Mesendoderm (in vitro differentiated cells): ENCODE measurements at regions not wholly inside any gene's neighbourhood (a gene's known extent, or its start where the extent isn't known, plus 50 kb on each side); places are given as distances from the start of the nearest gene placed in this dataset.

Source experiments
- DNase-seq: peaks from one replicate; pipeline ENCODE4 v3.0.0; 2013
- H2AK5ac ChIP-seq: 2 replicates; pipeline ENCODE4 v1.6.1; 2013; ENCODE audit warnings: low read length, inconsistent platforms
- H2BK120ac ChIP-seq: 2 replicates; pipeline ENCODE4 v1.6.1; 2013; ENCODE audit warnings: low read depth, mild to moderate bottlenecking, low read length, moderate library complexity, mixed read lengths
- H2BK15ac ChIP-seq: replicated peaks from 2 replicates; pipeline ENCODE4 v1.6.1; 2013; ENCODE audit warnings: low read depth, mild to moderate bottlenecking, moderate library complexity
- H2BK5ac ChIP-seq: 2 replicates; pipeline ENCODE4 v1.6.1; 2013; ENCODE audit warnings: low read length, inconsistent platforms
- H3K18ac ChIP-seq: 2 replicates; pipeline ENCODE4 v1.6.1; 2013; ENCODE audit warnings: mild to moderate bottlenecking, low read length, mixed read lengths
- H3K23ac ChIP-seq: one replicate; pipeline ENCODE4 v1.6.1; 2013; ENCODE audit warnings: low read length
- H3K27ac ChIP-seq: 2 replicates; pipeline ENCODE4 v1.5.1; 2013; ENCODE audit warnings: low read depth, mild to moderate bottlenecking, inconsistent platforms, low read length, moderate library complexity
- H3K27me3 ChIP-seq: 2 replicates; pipeline ENCODE4 v1.6.1; 2013; ENCODE audit warnings: low read length, control low read depth, mild to moderate bottlenecking, inconsistent platforms; ENCODE audit not compliant: insufficient read depth, poor library complexity
- H3K36me3 ChIP-seq: 2 replicates; pipeline ENCODE4 v1.6.1; 2013; ENCODE audit warnings: low read length, inconsistent platforms; ENCODE audit not compliant: control insufficient read depth, insufficient read depth
- H3K4ac ChIP-seq: one replicate; pipeline ENCODE4 v1.6.1; 2013; ENCODE audit warnings: low read depth, mild to moderate bottlenecking, low read length, moderate library complexity
- H3K4me1 ChIP-seq: 2 replicates; pipeline ENCODE4 v1.6.1; 2013; ENCODE audit warnings: low read depth, low read length, inconsistent platforms; ENCODE audit not compliant: control insufficient read depth
- H3K4me2 ChIP-seq: 2 replicates; pipeline ENCODE4 v1.6.1; 2013; ENCODE audit warnings: low read length
- H3K4me3 ChIP-seq: 2 replicates; pipeline ENCODE4 v1.5.1; 2013; ENCODE audit warnings: mild to moderate bottlenecking, low read length
- H3K56ac ChIP-seq: one replicate; pipeline ENCODE4 v1.6.1; 2013; ENCODE audit warnings: low read length
- H3K79me1 ChIP-seq: 2 replicates; pipeline ENCODE4 v1.6.1; 2013; ENCODE audit warnings: low read length, inconsistent platforms
- H3K79me2 ChIP-seq: 2 replicates; pipeline ENCODE4 v1.6.1; 2013; ENCODE audit warnings: mild to moderate bottlenecking, low read length; ENCODE audit not compliant: control insufficient read depth, insufficient read depth
- H3K9ac ChIP-seq: 2 replicates; pipeline ENCODE4 v1.6.1; 2013; ENCODE audit warnings: low read length, inconsistent platforms
- H4K5ac ChIP-seq: one replicate; pipeline ENCODE4 v1.6.1; 2013; ENCODE audit warnings: low read length
- H4K8ac ChIP-seq: one replicate; pipeline ENCODE4 v1.6.1; 2013; ENCODE audit warnings: low read depth, mild to moderate bottlenecking, control low read depth, low read length, moderate library complexity
- WGBS: extraction: QIAGEN DNeasy Blood & Tissue Kit; methylation state at CpG from one replicate; pipeline ENCODE4 v1.1.7; 2013; ENCODE audit warnings: low lambda C conversion rate, missing lambda C conversion rate; ENCODE audit not compliant: insufficient coverage; ENCODE audit errors: extremely low coverage; 5-methylcytosine and 5-hydroxymethylcytosine counted together

- Histone ChIP-seq H3K27me3 (no peaks in the 10 kb centered on the region), H3K4me3 (no peak overlapping the region), H3K36me3 (no peaks in the 10 kb centered on the region), H3K79me1 (no peaks in the 10 kb centered on the region), H2BK120ac (no peak overlapping the region), H4K8ac (no peak overlapping the region), H3K9ac (no peak overlapping the region), H2AK5ac (no peak overlapping the region), H3K4ac (no peak overlapping the region), H3K4me1 (no peaks in the 10 kb centered on the region), H3K18ac (no peak overlapping the region), H3K56ac (no peak overlapping the region), H3K4me2 (no peak overlapping the region), H4K5ac (no peak overlapping the region), H2BK5ac (no peak overlapping the region), H2BK15ac (no peak overlapping the region), H3K23ac (no peak overlapping the region), H3K79me2 (no peaks in the 10 kb centered on the region), H3K27ac (no peak overlapping the region)
- no CpG with 5 or more reads among the region's 1 CpG for WGBS
- no peak for DNase-seq
Observed at GRCh38 chr2:149783284-149783683, 195.7 kb upstream of the MMADHC start.

GRCh38 chr2:149782572-149782971 is 195.0 kb upstream of the MMADHC start:
- Histone ChIP-seq H3K79me1 (no peaks in the 10 kb centered on the region), H3K4me2 (no peak overlapping the region), H3K18ac (no peak overlapping the region), H2BK5ac (no peak overlapping the region), H2BK15ac (no peak overlapping the region), H4K8ac (no peak overlapping the region), H3K4me1 (no peaks in the 10 kb centered on the region), H3K9ac (no peak overlapping the region), H2BK120ac (no peak overlapping the region), H3K4ac (no peak overlapping the region), H3K36me3 (no peaks in the 10 kb centered on the region), H2AK5ac (no peak overlapping the region), H3K27ac (no peak overlapping the region), H3K79me2 (no peaks in the 10 kb centered on the region), H3K27me3 (no peaks in the 10 kb centered on the region), H3K4me3 (no peak overlapping the region), H4K5ac (no peak overlapping the region), H3K56ac (no peak overlapping the region), H3K23ac (no peak overlapping the region)
- no peak for DNase-seq
- WGBS = no CpG with 5 or more reads among the region's 1 CpG

GRCh38 chr2:149781263-149781808 is 193.8 kb upstream of the MMADHC start:
- Histone ChIP-seq H3K27me3 (no peaks in the 10 kb centered on the region), H3K56ac (no peak overlapping the region), H2BK15ac (no peak overlapping the region), H3K9ac (no peak overlapping the region), H4K8ac (no peak overlapping the region), H2BK5ac (no peak overlapping the region), H3K79me2 (no peaks in the 10 kb centered on the region), H3K4me3 (no peak overlapping the region), H3K18ac (no peak overlapping the region), H3K27ac (no peak overlapping the region), H2AK5ac (no peak overlapping the region), H4K5ac (no peak overlapping the region), H2BK120ac (no peak overlapping the region), H3K4me1 (no peaks in the 10 kb centered on the region), H3K4me2 (no peak overlapping the region), H3K36me3 (no peaks in the 10 kb centered on the region), H3K4ac (no peak overlapping the region), H3K79me1 (no peaks in the 10 kb centered on the region), H3K23ac (no peak overlapping the region)
- no CpG with 5 or more reads among the region's 1 CpG for WGBS
- DNase-seq = no peak

- Histone ChIP-seq H3K4me1 (no peaks in the 10 kb centered on the region), H3K4me2 (no peak overlapping the region), H3K56ac (no peak overlapping the region), H2BK15ac (no peak overlapping the region), H3K23ac (no peak overlapping the region), H4K5ac (no peak overlapping the region), H4K8ac (no peak overlapping the region), H3K79me2 (no peaks in the 10 kb centered on the region), H3K9ac (no peak overlapping the region), H2BK120ac (no peak overlapping the region), H3K4ac (no peak overlapping the region), H3K36me3 (no peaks in the 10 kb centered on the region), H3K27me3 (no peaks in the 10 kb centered on the region), H3K4me3 (no peak overlapping the region), H2AK5ac (no peak overlapping the region), H3K27ac (no peak overlapping the region), H3K18ac (no peak overlapping the region), H3K79me1 (no peaks in the 10 kb centered on the region), H2BK5ac (no peak overlapping the region)
- WGBS = no CpG with 5 or more reads among the region's 1 CpG
- no peak for DNase-seq
Observed at GRCh38 chr2:149773006-149773405, 185.4 kb upstream of the MMADHC start.

GRCh38 chr2:149768320-149768799 is 180.8 kb upstream of the MMADHC start:
- Histone ChIP-seq H3K4me1 (no peaks in the 10 kb centered on the region), H3K79me2 (no peaks in the 10 kb centered on the region), H3K27ac (no peak overlapping the region), H3K18ac (no peak overlapping the region), H4K8ac (no peak overlapping the region), H4K5ac (no peak overlapping the region), H3K4me3 (no peak overlapping the region), H3K4me2 (no peak overlapping the region), H2BK15ac (peak overlapping the region; percentile 36), H3K36me3 (no peaks in the 10 kb centered on the region), H2AK5ac (no peak overlapping the region), H3K23ac (no peak overlapping the region), H2BK120ac (no peak overlapping the region), H3K56ac (no peak overlapping the region), H3K79me1 (no peaks in the 10 kb centered on the region), H3K27me3 (no peaks in the 10 kb centered on the region), H2BK5ac (no peak overlapping the region), H3K4ac (no peak overlapping the region), H3K9ac (no peak overlapping the region)
- DNase-seq = peak; percentile 42
- WGBS = no CpG with 5 or more reads among the region's 1 CpG

- no peak overlapping the region for H4K8ac ChIP-seq
- no peak overlapping the region for H3K18ac ChIP-seq
- no peaks in the 10 kb centered on the region for H3K4me1 ChIP-seq
- no peak overlapping the region for H3K23ac ChIP-seq
- no peak overlapping the region for H4K5ac ChIP-seq
- no peaks in the 10 kb centered on the region for H3K79me2 ChIP-seq
- no peak overlapping the region for H2BK5ac ChIP-seq
- H3K36me3 ChIP-seq = no peaks in the 10 kb centered on the region
- no peak overlapping the region for H3K4me3 ChIP-seq
- H2BK15ac ChIP-seq = no peak overlapping the region
- no peaks in the 10 kb centered on the region for H3K27me3 ChIP-seq
- peak; percentile 16 for DNase-seq
- no peak overlapping the region for H3K9ac ChIP-seq
- no peak overlapping the region for H3K56ac ChIP-seq
- no peak overlapping the region for H3K4me2 ChIP-seq
- H2BK120ac ChIP-seq = no peak overlapping the region
- no CpG with 5 or more reads among the region's 3 CpGs for WGBS
- H3K79me1 ChIP-seq = no peaks in the 10 kb centered on the region
- H3K27ac ChIP-seq = no peak overlapping the region
- H2AK5ac ChIP-seq = no peak overlapping the region
- no peak overlapping the region for H3K4ac ChIP-seq
Observed at GRCh38 chr2:149767516-149767974, 180.0 kb upstream of the MMADHC start.
